Stimulated activated CD8-positive, alpha-beta memory T cell treated with anti-CD3 and anti-CD28 coated beads, Interleukin-7, amount 100 ng/mL, for 1 hour (primary cell): ENCODE measurements at regions not wholly inside any gene's neighbourhood (a gene's known extent, or its start where the extent isn't known, plus 50 kb on each side); places are given as distances from the start of the nearest gene placed in this dataset.

Experiments
- DNase-seq, 2 donors: peaks; one replicate each; pipeline ENCODE4 v3.0.0-alpha.2; 2020; ENCODE audit warnings: low read depth in 2 of 2

- no peak for DNase-seq
Observed at GRCh38 chr10:28783087-28783486, 105.8 kb downstream of the BAMBI start.

DNA sequence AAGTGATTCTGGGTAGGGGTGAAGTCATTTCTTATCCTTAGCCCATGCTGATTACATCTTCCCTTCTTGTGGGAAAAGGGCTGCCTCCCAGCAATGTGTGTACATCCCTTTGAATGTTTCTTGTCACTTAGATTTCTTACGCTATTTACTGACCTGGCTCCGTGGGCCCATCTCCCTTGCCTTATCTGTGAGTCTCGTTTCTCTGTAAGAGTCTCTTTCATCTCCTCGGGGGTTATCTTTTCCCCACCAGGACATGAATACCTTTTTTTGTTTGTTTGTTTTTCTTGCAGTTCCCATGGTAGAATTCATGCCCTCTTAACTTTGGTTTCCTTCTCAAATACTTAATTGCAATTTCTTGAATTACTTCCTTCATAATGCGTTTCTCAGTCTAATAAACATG is 107.7 kb downstream of the BAMBI start:
- DNase-seq: no peak

GRCh38 chr10:28788252-28788651 is 110.9 kb downstream of the BAMBI start:
- DNase-seq: no peak

GRCh38 chr10:28788762-28789161 is 111.4 kb downstream of the BAMBI start:
- no peak for DNase-seq

GRCh38 chr10:28790146-28790545 is 112.8 kb downstream of the BAMBI start:
- DNase-seq: no peak

- no peak for DNase-seq
Observed at GRCh38 chr10:28793482-28793881, 116.2 kb downstream of the BAMBI start.

- no peak for DNase-seq
Observed at GRCh38 chr10:28794986-28795385, 117.7 kb downstream of the BAMBI start.

GRCh38 chr10:28796606-28797512 is 119.5 kb downstream of the BAMBI start:
- no peak for DNase-seq

DNA sequence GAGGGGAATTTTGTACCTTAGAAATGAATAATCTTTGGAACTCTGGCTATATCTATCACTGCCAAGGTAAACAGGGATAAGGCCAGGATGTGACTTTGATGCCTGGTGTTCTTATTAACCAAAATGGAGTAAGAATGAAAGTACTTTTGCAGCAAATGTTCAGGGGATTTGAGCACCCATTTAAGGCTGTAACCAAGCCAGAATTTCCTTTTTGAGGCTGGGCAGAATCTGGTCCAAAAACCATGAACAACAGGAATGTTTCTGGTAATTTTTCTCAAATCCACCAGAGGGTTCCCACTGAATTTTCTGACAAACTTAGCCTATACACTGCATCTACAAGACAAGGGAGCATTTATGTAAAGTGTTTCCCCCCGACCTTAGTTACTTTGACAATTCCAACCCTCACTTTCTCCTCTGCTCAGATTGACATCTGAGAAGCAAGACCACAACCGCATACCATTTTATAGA is 120.6 kb downstream of the BAMBI start:
- DNase-seq: no peak

- no peak for DNase-seq
Observed at GRCh38 chr10:28798428-28798955, 121.2 kb downstream of the BAMBI start.

GRCh38 chr10:28798964-28799363 is 121.6 kb downstream of the BAMBI start:
- DNase-seq: no peak

GRCh38 chr10:28800144-28800543 is 122.8 kb downstream of the BAMBI start:
- no peak for DNase-seq

- DNase-seq: no peak
Observed at GRCh38 chr10:28801247-28801646, 123.9 kb downstream of the BAMBI start.

DNA sequence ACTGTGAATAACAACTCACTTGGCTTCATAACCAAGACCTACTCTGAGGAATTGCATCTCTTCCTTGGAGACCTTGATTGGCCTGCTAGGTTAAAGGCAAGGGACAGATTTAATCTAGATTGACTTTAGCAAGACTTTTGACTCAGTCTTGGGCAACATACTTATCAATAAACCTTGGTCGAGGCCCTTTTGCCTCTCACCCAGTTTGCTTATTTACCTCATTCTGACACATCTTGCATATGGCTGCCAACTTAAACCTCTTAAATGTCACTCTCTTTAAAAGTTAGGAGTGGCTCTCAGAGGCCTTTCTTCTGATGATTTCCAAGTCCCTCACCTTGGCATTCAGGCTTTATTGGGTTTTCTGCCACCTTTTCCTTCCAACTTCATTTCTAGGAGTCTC is 124.5 kb downstream of the BAMBI start:
- DNase-seq: no peak

DNA sequence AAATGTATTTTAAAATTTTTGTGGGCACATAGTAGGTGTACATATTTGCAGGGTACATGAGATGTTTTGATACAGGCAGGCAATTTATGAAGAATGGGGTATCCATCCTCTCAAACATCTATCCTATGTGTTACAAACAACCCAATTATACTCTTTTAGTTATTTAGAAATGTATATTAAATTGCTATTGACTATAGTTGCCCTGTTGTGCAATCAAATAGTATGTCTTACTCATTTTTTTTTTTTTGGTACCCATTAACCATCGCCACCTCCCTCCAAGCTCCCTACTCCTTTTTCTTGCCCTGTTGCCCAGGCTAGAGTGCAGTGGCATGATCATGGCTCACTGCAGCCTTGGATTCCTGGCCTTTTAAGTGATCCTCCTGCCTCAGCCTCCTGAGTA is 128.1 kb downstream of the BAMBI start:
- DNase-seq: no peak

GRCh38 chr10:28806488-28806941 is 129.2 kb downstream of the BAMBI start:
- DNase-seq: no peak

GRCh38 chr10:28806951-28807759 is 129.8 kb downstream of the BAMBI start:
- no peak for DNase-seq

DNA sequence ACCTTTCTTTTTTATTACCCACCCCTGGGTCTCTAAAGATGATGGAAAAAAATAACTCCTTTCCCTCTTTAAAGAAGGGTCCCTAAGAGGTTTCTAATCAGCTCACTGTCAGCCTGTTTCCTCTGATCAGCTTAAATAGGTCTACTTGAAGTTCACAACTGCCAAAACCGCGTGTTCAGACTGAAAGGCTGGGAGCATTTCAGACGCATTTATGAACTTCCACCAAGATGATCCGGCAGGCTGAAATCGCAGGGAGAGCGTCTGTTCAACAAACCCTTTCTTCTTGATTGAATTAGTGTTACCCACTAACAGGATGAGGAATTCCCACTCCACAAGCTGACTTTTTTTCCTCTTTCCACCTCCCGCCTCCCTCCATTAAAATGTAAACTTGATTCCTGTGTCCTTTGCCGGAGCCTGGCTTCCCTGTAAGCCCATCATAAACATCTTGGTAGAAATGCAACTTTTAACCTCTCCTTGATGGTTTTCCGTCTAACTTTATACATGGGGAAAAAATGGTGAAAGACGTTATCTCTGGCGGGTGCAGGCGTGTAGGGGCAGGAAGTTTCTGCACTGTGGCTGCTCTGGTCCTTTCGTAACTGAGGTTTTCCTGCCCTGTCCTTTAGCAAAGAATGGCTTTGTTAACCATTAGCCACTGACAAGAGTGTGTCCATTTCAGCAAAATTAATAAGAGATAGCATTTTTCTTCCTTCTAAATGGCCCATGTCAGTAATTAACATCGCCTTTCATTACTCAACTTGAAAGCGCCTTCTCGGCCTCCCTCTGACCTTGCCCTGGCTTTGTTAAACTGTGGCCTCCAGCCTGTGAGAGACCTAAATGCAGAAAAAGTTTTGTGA is 130.7 kb downstream of the BAMBI start:
- DNase-seq: no peak

DNA sequence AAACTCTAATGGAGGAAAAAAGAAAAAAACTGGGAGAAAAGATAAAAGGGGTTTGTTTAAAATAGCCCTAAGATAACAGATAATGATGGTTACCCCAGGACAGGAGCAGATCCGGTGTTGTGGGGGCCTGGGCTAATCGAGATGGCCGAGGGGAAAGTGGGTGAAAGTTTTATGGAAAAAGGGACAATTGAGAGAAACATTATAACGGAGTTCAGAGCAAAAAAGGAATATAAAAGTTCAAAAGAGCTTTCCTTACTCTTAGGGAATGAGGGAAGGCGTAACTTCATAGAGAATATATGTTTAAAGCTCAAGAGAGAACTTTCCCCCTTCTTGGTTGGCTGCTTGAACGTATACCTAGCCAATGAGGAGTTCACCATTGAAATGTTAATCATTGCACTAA is 131.4 kb downstream of the BAMBI start:
- no peak for DNase-seq

DNA sequence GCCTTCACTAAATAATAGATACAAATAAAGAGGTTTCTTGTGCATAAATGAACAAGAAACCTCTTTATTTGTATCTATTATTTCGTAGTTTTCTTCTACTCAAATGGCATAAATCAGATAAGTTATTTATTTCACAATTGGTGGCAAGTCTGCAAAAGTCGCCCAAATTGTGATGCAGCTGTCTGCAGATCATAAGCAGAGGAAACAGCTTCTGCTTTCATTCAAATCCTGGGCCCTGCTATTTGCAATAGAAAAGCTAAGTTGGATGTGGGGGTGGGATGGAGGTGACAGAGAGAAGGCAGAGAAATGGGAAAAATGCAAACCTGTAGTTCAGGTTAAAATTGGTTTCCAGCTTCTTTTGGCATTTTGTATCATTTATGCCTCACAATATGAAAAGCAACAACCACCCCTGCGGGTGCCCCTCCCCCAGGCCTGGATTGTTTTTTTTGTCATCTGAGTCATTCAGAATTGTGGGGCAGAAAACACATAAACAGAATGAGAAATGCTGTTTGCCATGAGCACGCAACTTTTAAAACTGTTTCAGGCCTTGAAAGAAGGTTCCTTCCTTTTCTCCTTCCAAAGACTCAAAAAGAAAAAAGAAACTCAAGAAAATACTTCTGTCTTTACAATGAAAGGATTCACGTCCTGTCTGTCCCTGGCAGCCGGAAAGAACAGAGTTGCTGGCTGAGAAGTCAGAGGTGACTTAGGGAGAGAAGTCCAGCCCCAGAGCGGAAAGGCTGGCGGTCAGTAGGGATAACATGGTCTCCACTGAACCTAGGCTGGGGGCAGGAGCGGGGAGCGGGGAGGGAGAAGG is 132.9 kb downstream of the BAMBI start:
- DNase-seq: no peak
